Frontal cortex (tissue), 3 donors: ENCODE measurements at regions not wholly inside any gene's neighbourhood (a gene's known extent, or its start where the extent isn't known, plus 50 kb on each side); places are given as distances from the start of the nearest gene placed in this dataset.
"Not testable (repeated sequence)": the region's sequence is repeated elsewhere in the genome, so short reads cannot be mapped to it uniquely, and the experiment has no call there.

ENCODE experiments used
- DNase-seq, 2 donors: peaks; one replicate each; pipeline ENCODE4 v3.0.0; 2012; ENCODE audit warnings: low spot score in 2 of 2
- FAIRE-seq: peaks from 2 replicates; lab custom pipeline; 2012; peaks lifted over from hg19 to GRCh38; lab: Jason Lieb, UNC
- donor health status: control.
- donor health status: control.
- donor health status: control.

- no peak for FAIRE-seq
- DNase-seq: no peak
Observed at GRCh38 chr5:82597437-82597836, 319.3 kb upstream of the RPS23 start.

DNA sequence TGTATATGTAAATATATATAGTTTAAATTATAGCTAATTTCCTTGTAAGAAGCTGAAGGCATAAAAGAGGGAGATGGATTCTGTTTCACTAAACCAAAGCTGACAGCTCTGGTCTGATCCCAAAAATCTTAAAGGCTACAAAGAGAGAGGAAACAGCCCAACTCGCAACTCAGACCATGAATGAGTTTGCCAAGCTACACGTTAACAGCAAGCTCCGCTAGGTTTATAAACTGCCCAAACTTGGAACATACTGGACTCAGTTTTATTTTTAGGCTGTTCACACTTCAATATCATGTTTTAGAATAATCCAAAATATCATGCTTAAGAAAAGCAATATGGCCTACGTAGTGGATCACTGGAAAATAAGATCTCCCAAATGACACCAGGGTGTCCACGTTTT lies 318.3 kb upstream of the RPS23 start:
- FAIRE-seq (no peak), DNase-seq (no peak)

- FAIRE-seq: no peak
- no peak for DNase-seq
Observed at GRCh38 chr5:82595113-82595512, 317.0 kb upstream of the RPS23 start.

DNA sequence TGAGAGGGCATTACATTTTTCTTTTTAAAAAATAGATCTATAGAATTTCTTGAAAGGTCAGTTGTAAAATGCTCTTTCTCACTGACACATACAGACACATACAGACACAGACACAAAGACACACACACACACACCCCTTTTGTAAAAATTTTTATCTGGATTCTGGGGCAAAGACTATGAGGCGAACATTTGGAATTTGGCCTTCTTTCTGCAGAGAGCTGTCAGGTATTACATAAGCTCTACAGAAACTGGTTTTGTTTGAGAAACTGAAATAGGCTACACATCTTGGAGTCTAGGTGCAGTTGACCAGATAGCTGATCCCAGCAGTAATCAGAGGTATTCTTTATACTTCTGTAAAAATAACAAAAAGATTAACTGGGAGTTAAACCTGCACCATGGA lies 315.9 kb upstream of the RPS23 start:
- FAIRE-seq (no peak), DNase-seq (no peak)

DNA sequence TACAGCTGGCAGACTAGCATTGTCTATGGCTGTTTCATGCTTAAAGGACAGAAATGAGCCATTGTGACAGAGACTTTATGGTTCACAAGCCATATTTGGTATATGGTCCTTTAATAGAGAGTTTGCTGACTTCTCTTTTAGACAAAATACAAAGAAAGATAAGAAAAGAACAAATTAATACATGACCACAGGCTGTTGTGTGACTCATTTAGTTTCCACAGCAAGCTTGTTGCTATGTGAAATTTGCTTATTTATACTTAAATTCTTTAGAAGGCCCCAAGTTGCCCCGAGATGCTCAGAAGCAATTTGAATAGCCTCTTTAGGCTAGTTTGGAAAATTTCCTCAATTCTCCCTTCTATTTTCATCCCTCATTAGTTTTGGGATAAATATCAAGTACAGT lies 315.3 kb upstream of the RPS23 start:
- DNase-seq: no peak
- no peak for FAIRE-seq

GRCh38 chr5:82591021-82591515 lies 312.9 kb upstream of the RPS23 start:
- DNase-seq (no peak), FAIRE-seq (no peak)

GRCh38 chr5:82590112-82590511 lies 312.0 kb upstream of the RPS23 start:
- no peak for FAIRE-seq
- no peak for DNase-seq

DNA sequence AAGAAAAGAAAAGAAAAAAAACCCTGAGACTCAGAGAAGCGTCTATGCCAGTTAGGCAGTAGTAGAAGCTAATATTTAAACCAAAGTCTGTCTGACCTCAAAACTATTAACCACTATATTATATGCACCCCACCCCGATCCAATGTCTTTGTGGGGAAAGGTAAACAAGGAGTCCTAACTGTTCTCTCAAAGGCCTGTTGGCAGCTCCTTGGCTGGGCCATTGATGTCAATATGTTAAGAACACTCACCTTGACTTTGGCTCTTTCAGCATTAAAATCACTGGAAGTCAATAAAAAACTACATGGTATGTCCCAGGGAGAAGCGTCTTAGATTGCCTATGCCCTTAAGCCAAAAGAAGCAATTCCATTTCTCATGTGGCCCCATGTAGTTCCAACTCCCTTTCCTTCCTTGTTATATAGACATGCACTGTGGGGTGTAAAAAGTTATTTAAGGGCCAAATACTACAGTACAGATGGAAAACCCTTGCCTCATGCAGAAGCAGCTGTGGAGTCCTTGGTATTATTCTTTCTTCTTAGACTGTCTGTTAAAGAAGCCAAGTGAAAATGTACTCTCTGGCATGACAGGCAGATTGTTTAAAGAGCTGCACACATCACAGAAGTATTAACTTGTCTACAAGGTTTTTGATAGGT lies 308.6 kb upstream of the RPS23 start:
- FAIRE-seq (no peak), DNase-seq (no peak)

GRCh38 chr5:82586181-82586580 lies 308.0 kb upstream of the RPS23 start:
- no peak for DNase-seq
- FAIRE-seq: no peak

- no peak for DNase-seq
Observed at GRCh38 chr5:82584631-82585030, 306.5 kb upstream of the RPS23 start.

DNA sequence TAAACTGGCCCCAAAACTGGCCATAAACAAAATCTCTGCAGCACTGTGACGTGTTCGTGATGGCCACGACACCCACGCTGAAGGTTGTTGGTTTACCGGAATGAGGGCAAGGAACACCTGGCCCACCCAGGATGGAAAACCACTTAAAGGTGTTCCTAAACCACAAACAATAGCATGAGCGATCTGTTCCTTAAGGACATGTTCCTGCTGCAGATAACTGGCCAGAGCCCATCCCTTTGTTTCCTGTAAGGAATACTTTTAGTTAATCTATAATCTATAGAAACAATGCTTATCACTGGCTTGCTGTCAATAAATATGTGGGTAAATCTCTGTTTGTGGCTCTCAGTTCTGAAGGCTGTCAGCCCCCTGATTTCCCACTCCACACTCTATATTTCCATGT lies 305.2 kb upstream of the RPS23 start:
- not testable (repeated sequence) for FAIRE-seq, DNase-seq

More at GRCh38 chr5:82584631-82585030, 306.5 kb upstream of the RPS23 start:
- FAIRE-seq: no peak

- FAIRE-seq (no peak), DNase-seq (no peak)
Observed at GRCh38 chr5:82564963-82565362, 286.8 kb upstream of the RPS23 start.

GRCh38 chr5:82563745-82564144 lies 285.6 kb upstream of the RPS23 start:
- no peak for DNase-seq
- FAIRE-seq: no peak

- no peak for DNase-seq
- no peak for FAIRE-seq
Observed at GRCh38 chr5:82562696-82563240, 284.6 kb upstream of the RPS23 start.

GRCh38 chr5:82561797-82562196 lies 283.6 kb upstream of the RPS23 start:
- FAIRE-seq: no peak
- no peak for DNase-seq

GRCh38 chr5:82560969-82561368 lies 282.8 kb upstream of the RPS23 start:
- DNase-seq (no peak), FAIRE-seq (no peak)

DNA sequence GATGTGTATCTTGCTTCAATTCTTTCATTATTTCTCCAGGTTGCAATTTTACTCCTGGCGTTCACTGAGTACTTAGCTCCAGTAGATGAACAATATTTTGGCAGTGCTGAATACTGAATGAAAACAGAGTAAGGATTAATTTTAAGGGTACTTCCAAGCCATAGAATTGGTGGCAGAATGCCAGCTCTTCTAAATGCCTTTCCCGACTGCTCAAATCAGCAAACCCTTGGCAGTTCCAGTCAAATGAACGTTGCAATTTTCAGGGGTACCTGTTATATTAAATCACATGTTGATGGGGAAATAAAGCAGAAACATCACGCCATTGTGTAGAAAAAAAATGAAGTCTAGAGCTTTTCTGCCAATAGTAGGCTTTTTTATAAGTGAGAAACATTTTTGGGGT lies 282.4 kb upstream of the RPS23 start:
- FAIRE-seq: no peak

GRCh38 chr5:82551840-82552385 lies 273.8 kb upstream of the RPS23 start:
- FAIRE-seq: no peak
- DNase-seq: no peak

More for the DNA sequence above, 282.4 kb upstream of the RPS23 start:
- no peak for DNase-seq

DNA sequence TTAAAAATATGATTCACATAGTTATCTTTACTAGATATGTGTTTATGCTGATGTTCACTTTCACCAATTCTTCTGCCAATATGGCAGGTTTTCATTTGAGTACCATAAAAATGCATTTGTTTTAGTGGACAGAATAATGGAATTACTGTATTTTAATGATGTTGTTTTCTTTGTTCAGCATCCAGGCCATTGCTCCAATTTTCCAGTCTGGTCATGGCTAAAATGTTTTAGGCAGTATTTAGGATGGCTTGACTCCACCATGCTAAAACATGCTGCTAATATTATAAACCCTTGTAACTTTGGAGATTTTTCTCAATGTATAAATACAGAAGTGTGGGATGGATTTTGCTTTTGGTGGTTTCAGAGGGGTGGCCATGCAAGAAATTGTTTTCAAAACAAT lies 273.0 kb upstream of the RPS23 start:
- FAIRE-seq (no peak), DNase-seq (no peak)

GRCh38 chr5:82549263-82549662 lies 271.1 kb upstream of the RPS23 start:
- no peak for DNase-seq
- FAIRE-seq: no peak

- DNase-seq (no peak), FAIRE-seq (no peak)
Observed at GRCh38 chr5:82544004-82544403, 265.9 kb upstream of the RPS23 start.

DNA sequence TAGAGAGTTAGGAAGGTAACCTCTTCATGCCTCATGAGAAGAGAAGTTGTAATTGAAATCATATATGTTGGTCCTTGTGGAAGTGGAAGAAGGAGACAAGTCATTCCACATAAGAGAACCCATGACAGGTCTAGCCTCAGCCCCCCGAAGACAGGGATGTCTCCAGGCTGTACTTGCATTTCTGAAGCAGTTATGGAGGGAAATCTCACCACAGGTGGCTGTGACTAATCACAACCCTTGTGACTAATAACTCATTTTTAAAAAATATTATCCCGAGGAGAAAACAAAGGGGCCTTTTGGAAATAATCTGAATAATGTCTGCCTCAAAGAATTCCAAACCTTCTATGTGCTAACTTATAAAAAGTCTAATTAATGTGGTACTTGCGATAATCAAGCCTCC lies 262.1 kb upstream of the RPS23 start:
- FAIRE-seq: no peak

More for the DNA sequence above, 262.1 kb upstream of the RPS23 start:
- no peak for DNase-seq
